GM19240 (cell line): ENCODE measurements at regions not wholly inside any gene's neighbourhood (a gene's known extent, or its start where the extent isn't known, plus 50 kb on each side); places are given as distances from the start of the nearest gene placed in this dataset.

Experiments
- DNase-seq: peaks from one replicate; pipeline ENCODE4 v3.0.0; 2011; ENCODE audit warnings: low spot score; ENCODE audit not compliant: insufficient read length

- no peak for DNase-seq
Measured at GRCh38 chr16:52235186-52235585, 311.8 kb downstream of the TOX3 start.

GRCh38 chr16:52234626-52235025 lies 312.3 kb downstream of the TOX3 start:
- no peak for DNase-seq

- DNase-seq = no peak
Measured at GRCh38 chr16:52229471-52229870, 317.5 kb downstream of the TOX3 start.

GRCh38 chr16:52227851-52228250 lies 319.1 kb downstream of the TOX3 start:
- DNase-seq = no peak

GRCh38 chr16:52212841-52213240 lies 334.1 kb downstream of the TOX3 start:
- no peak for DNase-seq

GRCh38 chr16:52209227-52209626 lies 337.7 kb downstream of the TOX3 start:
- no peak for DNase-seq

GRCh38 chr16:52203096-52203495 lies 343.8 kb downstream of the TOX3 start:
- DNase-seq = no peak

GRCh38 chr16:52193441-52193840 lies 353.5 kb downstream of the TOX3 start:
- no peak for DNase-seq

GRCh38 chr16:52191531-52192134 lies 355.3 kb downstream of the TOX3 start:
- DNase-seq = peak; percentile 21

GRCh38 chr16:52184336-52184735 lies 362.6 kb downstream of the TOX3 start:
- no peak for DNase-seq

- DNase-seq = no peak
Measured at GRCh38 chr16:52182840-52183239, 364.1 kb downstream of the TOX3 start.

GRCh38 chr16:52174168-52174567 lies 372.8 kb downstream of the TOX3 start:
- DNase-seq = no peak

GRCh38 chr16:52171481-52171880 lies 375.5 kb downstream of the TOX3 start:
- no peak for DNase-seq

- DNase-seq = no peak
Measured at GRCh38 chr16:52167328-52167727, 379.6 kb downstream of the TOX3 start.

GRCh38 chr16:52165961-52166360 lies 381.0 kb downstream of the TOX3 start:
- no peak for DNase-seq

GRCh38 chr16:52149003-52149402 lies 397.9 kb downstream of the TOX3 start:
- DNase-seq = no peak

GRCh38 chr16:52141871-52142270 lies 405.1 kb downstream of the TOX3 start:
- no peak for DNase-seq

GRCh38 chr16:52128361-52128760 lies 418.6 kb downstream of the TOX3 start:
- no peak for DNase-seq

GRCh38 chr16:52123842-52124241 lies 423.1 kb downstream of the TOX3 start:
- no peak for DNase-seq

- DNase-seq = no peak
Measured at GRCh38 chr16:52123061-52123839, 423.7 kb downstream of the TOX3 start.

- DNase-seq = no peak
Measured at GRCh38 chr16:52117171-52117570, 429.8 kb downstream of the TOX3 start.

- DNase-seq = no peak
Measured at GRCh38 chr16:52114379-52114778, 432.6 kb downstream of the TOX3 start.

GRCh38 chr16:52113533-52114183 lies 433.3 kb downstream of the TOX3 start:
- DNase-seq = no peak
